ENCODE measurements at regions not wholly inside any gene's neighbourhood (a gene's known extent, or its start where the extent isn't known, plus 50 kb on each side); places are given as distances from the start of the nearest gene placed in this dataset.

DNA sequence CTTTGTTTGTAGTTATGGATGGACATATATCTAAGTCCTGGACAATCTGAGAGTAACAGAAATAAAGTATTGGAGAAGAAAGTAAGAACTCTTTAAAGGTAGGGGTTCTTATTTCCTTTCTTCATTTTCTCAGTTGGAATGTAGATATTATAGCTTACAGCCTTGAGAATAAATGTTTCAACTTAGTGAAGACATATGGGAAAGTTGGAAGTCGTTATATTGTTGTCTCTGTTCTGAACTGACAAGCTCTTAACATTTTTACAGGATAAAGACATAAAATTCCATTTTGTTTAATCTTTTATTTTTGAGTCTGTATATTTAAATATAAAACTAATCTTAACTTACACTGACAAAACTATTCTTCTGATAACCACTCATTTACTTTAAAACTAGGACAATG is 2187.5 kb upstream of the ACO1 start:
- Histone ChIP-seq H3K4me2 (ENCODE audit: insufficient read depth, low read length) (no peak overlapping the region), H3K9me3 (replicated peaks; ENCODE audit: control insufficient read depth, insufficient read depth, low read depth, low read length) (no peaks in the 10 kb centered on the region), H4K20me1 (replicated peaks; ENCODE audit: control insufficient read depth, insufficient read depth, low read length) (no peaks in the 10 kb centered on the region), H2AFZ (ENCODE audit: low read depth, low read length) (no peak overlapping the region), H3K9me1 (ENCODE audit: control insufficient read depth, insufficient read depth, low read length) (no peaks in the 10 kb centered on the region), H3K79me2 (ENCODE audit: control insufficient read depth, insufficient read depth, low read length) (no peaks in the 10 kb centered on the region), H3K9ac (ENCODE audit: insufficient read depth in 1 of 2, low read depth in 2 of 2, low read length in 2 of 2) (no peak overlapping the region), H3K4me1 (replicated peaks in 1 of 2; ENCODE audit: control insufficient read depth in 2 of 2, insufficient read depth in 2 of 2, low read length in 2 of 2) (no peaks in the 10 kb centered on the region), H3K36me3 (ENCODE audit: control insufficient read depth, insufficient read depth, low read length) (no peaks in the 10 kb centered on the region), H3K27me3 (ENCODE audit: control insufficient read depth in 2 of 2, insufficient read depth in 2 of 2, low read length in 2 of 2) (no peaks in the 10 kb centered on the region), H3K27ac (ENCODE audit: extremely low read depth, low read depth, low read length) (no peak overlapping the region), H3K4me3 (no peak overlapping the region)
- no CpG with 5 or more reads among the region's 1 CpG for WGBS (ENCODE audit: insufficient coverage, low coverage, missing lambda C conversion rate)
- DNase-seq (ENCODE audit: extremely low read depth in 1 of 4, low spot score in 3 of 4): no peak
- BruUV-seq (replicated peaks): no TSS peak
- intact Hi-C loops (cut with micrococcal nuclease): no loop called here
- FAIRE-seq: no peak
- in situ Hi-C loops (cut with MboI): no loop called here
- POLR2A ChIA-PET: no interaction called here
- TF ChIP-seq, protein P1, sequence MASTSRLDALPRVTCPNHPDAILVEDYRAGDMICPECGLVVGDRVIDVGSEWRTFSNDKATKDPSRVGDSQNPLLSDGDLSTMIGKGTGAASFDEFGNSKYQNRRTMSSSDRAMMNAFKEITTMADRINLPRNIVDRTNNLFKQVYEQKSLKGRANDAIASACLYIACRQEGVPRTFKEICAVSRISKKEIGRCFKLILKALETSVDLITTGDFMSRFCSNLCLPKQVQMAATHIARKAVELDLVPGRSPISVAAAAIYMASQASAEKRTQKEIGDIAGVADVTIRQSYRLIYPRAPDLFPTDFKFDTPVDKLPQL (IDR thresholded peaks at IDR 0.05; ENCODE audit: extremely low read depth, insufficient read length): no peak
- TF ChIP-seq BRD9 (IDR thresholded peaks at IDR 0.05; ENCODE audit: low read depth, partially characterized antibody) (no peak), CHD4 (IDR thresholded peaks at IDR 0.05; ENCODE audit: insufficient read depth, insufficient replicate concordance, low read depth, low read length, poor library complexity, severe bottlenecking) (no peak), NRF1 (conservative IDR thresholded peaks at IDR 0.05 in 1 of 2, IDR thresholded peaks at IDR 0.05 in 1 of 2) (no peak), KDM5B (IDR thresholded peaks at IDR 0.05; ENCODE audit: insufficient replicate concordance, low read depth, low read length) (no peak), ZNF217 (CRISPR knock-in tag; IDR thresholded peaks at IDR 0.05) (no peak), HNRNPK (IDR thresholded peaks at IDR 0.05; ENCODE audit: low read depth, low read length, poor library complexity, severe bottlenecking) (no peak), TOE1 (IDR thresholded peaks at IDR 0.05; ENCODE audit: borderline replicate concordance) (no peak), TOE1 (CRISPR knock-in tag; IDR thresholded peaks at IDR 0.05; ENCODE audit: borderline replicate concordance, low read depth) (no peak), MCM3 (IDR thresholded peaks at IDR 0.05) (no peak), ZNF324 (CRISPR knock-in tag; IDR thresholded peaks at IDR 0.05) (no peak), KHSRP (IDR thresholded peaks at IDR 0.05) (no peak), RNF2 (IDR thresholded peaks at IDR 0.05) (no peak)
- TF ChIP-seq, protein P2, sequence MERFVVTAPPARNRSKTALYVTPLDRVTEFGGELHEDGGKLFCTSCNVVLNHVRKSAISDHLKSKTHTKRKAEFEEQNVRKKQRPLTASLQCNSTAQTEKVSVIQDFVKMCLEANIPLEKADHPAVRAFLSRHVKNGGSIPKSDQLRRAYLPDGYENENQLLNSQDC (CRISPR knock-in tag; IDR thresholded peaks at IDR 0.05): no peak
- TF ChIP-seq, protein P3, sequence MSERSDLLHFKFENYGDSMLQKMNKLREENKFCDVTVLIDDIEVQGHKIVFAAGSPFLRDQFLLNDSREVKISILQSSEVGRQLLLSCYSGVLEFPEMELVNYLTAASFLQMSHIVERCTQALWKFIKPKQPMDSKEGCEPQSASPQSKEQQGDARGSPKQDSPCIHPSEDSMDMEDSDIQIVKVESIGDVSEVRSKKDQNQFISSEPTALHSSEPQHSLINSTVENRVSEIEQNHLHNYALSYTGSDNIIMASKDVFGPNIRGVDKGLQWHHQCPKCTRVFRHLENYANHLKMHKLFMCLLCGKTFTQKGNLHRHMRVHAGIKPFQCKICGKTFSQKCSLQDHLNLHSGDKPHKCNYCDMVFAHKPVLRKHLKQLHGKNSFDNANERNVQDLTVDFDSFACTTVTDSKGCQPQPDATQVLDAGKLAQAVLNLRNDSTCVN (CRISPR knock-in tag; IDR thresholded peaks at IDR 0.05): no peak
- TF ChIP-seq, protein P4, sequence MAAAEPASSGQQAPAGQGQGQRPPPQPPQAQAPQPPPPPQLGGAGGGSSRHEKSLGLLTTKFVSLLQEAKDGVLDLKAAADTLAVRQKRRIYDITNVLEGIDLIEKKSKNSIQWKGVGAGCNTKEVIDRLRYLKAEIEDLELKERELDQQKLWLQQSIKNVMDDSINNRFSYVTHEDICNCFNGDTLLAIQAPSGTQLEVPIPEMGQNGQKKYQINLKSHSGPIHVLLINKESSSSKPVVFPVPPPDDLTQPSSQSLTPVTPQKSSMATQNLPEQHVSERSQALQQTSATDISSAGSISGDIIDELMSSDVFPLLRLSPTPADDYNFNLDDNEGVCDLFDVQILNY (CRISPR knock-in tag; IDR thresholded peaks at IDR 0.05): no peak
- CTCF ChIA-PET (ENCODE audit: low intra/inter-chr PET ratio): no interaction called here
- no peak for ATAC-seq

All from K562 (cell line).